Endothelial cell of hepatic sinusoid (primary cell): ENCODE measurements at regions not wholly inside any gene's neighbourhood (a gene's known extent, or its start where the extent isn't known, plus 50 kb on each side); places are given as distances from the start of the nearest gene placed in this dataset.
"Not testable (repeated sequence)": the region's sequence is repeated elsewhere in the genome, so short reads cannot be mapped to it uniquely, and the experiment has no call there.

Experiments
- in situ Hi-C: cut with HindIII; loops from 2 replicates; pipeline ENCODE4 v1.10.0; 2017; ENCODE audit warnings: low sequenced_read_pairs

DNA sequence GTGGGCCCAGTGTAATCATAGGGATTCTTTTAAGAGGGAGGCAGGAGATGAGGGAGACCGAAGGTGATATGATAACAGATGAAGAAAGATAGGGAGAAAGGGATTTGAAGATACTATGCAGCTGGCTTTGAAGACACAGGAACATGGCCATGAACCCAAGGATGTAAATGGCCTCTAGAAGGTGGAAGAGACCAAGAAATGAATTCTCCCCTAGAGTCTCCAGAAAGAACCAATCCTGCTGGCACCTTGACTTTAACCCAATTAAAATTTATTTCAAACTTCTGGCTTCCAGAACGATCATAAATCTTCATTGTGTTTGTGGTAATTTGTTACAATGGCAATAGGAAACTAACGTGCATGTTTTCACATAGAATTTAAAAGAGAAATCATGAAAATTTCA is 95.0 kb upstream of the GORAB start:
- in situ Hi-C loops, result no loop called here

DNA sequence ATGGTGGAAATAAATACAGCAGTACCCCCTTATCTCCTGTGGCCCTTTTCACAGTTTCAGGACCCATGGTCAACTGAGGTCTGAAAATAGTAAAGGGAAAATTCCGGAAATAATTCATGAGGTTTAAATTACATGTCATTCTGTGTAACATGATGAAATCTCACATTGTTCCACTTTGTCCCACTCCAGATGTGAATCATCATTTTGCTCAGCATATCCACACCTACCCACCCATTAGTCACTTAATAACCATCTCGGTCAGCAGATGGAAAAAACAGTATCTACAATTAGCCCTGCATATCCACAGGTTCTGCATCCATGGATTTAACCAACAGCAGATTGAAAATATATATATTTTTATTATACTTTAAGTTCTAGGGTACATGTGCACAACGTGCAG is 86.9 kb upstream of the GORAB start:
- in situ Hi-C loops, result no loop called here

DNA sequence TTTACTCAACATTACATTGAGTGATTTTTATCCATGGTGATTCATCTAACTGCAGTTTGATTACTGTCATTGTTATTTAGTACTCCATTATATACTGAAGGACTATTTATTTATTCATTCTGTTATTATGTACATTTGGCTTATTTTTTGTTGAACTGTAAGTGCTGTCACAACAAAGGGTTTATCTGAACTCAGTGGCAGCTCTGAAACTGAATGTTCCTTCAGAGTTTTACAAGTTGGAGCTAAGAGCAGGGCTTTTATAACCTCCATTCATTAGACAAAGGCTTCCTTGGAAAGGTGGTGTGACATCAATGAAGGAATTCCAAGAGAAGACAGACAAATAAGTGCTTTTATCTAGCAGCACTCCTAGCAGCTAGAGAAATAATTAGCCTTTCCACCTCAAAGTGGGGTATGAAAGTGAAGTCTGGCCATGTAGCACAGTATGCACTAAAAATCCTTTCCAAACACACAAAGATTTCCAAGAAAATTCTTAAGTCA is 83.3 kb upstream of the GORAB start:
- in situ Hi-C loops, result no loop called here

DNA sequence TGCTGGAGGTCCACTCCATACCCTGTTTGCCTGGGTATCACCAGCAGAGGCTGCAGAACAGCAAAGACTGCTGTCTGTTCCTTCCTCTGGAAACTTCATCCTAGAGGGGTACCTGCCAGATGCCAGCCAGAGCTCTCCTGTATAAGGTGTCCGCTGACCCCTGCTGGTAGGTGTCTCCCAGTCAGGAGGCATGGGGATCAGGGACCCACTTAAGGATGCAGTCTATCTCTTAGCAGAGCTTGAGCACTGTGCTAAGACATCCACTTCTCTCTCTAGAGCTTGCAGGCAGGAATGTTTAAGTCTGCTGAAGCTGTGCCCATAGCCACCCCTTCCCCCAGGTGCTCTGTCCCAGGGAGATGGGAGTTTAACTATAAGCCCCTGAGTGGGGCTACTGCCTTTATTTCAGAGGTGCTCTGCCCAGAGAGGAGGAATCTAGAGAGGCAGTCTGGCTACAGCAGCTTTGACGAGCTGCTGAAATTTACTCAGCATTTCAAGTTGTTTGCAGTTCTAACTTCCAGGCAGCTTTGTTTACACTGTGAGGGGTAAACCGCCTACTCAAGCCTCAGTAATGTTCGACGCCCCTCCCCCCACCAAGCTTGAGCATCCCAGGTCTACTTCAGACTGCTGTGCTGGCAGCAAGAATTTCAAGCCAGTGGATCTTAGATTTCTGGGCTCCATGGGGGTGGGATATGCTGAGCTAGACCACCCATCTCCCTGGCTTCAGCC is 74.5 kb upstream of the GORAB start:
- in situ Hi-C loops, result not testable (repeated sequence)

DNA sequence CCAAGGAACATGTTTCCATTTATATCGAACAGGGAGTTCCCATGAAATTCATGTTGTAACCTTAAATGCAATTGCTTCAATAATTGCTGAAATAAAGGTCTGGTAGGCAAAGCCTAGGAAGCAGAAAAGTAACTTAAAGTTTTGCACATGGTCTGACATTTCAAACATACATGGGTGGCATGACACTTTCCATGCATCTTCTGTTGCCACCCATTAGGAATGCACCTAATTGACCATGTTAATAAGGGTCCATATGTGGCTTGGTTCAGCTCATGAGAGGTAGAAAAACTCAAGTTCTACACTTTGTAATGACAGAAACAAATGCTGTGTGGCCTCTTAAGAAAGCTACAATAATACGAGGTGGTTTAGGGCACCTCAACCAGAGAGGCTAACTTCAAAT is 72.0 kb upstream of the GORAB start:
- in situ Hi-C loops, result no loop called here

DNA sequence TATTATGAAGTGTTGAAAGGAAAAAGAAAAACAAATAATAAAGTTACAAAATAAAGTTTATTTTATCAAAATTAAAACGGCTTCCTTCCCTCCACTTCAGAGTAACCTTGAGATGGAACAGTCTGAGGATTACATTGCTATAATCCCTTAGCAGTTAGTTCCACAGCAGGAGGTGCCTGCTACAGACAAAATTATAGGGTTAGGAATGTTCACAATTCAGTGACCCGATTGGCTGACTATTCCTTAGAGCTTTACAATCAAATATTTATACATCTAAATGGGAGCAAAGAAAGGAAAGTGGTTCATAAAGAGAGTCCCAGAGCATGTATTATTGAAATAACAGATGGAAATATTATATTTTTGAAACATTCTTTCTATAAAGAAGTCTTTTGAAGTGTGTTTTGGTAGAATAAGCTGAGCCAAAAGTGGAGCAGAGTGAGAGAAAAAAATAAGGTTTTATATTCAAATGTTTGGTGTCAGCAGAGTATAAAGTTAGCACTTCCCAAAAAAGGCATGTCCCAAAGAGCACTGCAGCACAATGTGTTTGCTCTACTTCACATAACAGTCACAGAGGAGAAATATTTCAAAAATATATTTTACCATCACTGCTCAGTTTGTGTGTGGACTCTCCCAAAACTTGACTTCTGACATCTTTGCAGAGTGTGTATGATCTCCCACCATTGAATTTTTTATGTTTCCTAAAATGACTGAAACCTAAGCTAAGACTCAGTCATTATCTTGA is 71.4 kb upstream of the GORAB start:
- in situ Hi-C loops, result no loop called here

DNA sequence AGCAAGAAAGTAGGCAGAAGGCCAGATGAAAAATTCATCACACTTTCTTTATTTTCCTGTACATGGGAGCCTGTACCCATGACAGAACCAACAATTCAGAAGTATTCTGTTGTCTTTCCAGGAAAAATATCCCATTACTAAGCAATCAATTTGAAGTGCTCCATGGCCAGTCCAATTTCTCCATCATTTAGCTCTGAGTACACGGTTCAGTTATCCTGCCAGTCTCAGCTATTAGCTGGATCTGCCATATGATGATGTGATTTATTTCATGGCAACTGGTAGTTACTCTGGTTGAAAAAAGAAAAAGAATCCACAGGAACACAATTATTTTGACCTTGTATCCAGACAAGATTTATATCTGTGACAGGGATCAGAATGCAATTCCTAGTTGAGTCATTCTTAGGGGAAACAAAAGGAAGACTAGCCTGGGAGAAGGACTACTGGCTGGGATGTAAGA is 70.6 kb upstream of the GORAB start:
- in situ Hi-C loops, result no loop called here

DNA sequence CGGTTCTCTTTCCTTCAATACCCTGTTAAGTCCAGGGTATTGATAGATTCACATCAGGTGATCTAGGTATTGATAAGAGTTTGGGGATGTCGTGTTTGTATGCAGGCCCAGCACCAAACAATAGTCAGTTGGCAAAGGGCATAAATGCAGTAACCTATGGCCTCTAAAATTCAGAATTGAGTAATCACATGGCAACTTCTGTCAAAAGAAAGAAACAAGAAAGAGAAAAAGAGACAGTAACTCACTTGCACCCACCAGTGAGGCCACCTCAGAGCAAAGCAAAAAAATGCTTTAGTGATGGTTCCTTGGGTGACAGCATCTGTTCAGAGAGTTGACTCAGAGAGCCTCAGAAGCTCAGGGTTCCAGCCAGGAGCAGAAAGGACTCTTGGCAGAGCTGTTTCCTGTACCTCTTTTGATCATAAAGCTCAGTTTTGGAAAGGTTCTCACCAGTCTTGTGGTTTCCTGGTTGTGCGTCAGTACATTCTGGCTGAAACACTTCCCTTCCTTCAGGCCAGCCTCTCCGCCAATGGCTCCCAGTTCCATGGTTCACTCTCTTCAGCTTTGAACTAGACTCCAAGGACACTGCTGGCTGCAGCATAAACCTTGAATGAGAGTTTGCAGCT is 70.1 kb upstream of the GORAB start:
- in situ Hi-C loops, result no loop called here

DNA sequence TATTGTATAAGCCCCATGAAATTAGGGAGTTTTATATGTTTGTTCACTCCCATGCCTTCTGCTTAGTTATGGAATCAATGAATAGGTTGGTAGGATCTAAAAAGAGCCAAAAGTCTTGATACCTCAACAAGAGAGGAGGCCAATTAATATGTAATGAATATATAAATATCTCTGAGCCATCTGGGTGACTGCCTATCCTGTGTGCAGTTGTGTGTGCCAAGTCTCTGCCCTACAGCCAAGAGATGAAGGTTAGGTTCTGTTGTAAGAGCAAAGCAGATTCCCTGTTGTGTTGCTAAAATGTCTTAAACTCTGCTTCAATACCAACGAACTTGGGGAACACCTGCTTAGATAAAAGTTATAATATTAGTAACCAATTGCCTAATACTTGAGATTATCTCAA is 61.8 kb upstream of the GORAB start:
- in situ Hi-C loops, result no loop called here

DNA sequence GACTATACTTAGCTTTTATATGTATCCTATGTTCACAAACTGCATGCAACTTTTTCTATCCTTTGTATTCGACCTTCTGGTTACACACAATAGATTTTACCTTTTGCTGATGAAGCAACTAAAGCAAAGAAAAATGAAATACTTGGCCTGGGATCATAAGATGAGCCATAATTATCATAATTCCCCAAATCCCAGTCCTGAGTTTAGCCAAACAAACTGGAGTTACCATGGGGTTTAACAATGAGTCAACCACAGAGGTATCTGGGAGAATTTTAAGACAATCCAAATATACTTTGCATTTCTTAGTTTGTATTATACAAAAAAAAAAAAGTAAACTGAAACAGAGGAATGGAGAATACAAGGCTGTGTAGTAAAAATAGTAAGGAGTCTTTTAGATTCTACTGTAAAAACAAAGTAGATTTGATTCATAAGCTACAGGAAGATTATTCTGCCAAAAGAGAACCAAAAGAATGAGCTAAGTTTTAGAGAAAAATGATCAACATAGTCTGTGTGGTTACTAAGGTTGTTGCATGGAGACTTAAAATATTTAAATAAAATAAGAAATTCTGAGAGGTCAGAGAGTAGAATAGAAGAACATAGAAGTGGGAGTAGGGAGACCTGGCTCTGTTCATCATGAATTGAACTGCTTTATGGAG is 60.4 kb upstream of the GORAB start:
- in situ Hi-C loops, result no loop called here

DNA sequence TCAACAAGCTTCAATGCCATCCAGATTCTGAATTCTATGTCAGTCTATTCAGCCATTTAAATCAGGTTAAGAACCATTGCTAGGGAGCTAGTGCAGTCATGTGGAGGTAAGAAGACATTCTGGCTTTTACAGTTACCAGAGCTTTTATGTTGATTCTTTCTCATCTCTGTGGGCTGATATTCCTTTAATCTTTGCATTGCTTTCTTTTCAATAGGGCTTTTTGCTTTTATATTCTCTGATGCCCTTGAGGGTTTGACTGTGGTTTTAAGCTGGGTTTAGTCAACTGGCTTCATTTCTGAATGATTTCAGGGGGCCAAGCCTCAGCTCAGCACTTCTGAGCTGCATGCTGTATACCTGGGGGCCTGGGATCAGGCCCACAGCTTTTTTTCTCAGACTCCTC is 51.0 kb upstream of the GORAB start:
- in situ Hi-C loops, result no loop called here
